ENCODE measurements at regions not wholly inside any gene's neighbourhood (a gene's known extent, or its start where the extent isn't known, plus 50 kb on each side); places are given as distances from the start of the nearest gene placed in this dataset.
A peak's percentile ranks its signal among the peaks of the same experiment; 100 is the strongest.
"Not testable (repeated sequence)": the region's sequence is repeated elsewhere in the genome, so short reads cannot be mapped to it uniquely, and the experiment has no call there.

- H3K27me3 ChIP-seq (replicated peaks; ENCODE audit: control insufficient read depth, insufficient read depth, low read length): no peaks in the 10 kb centered on the region
- H3K9ac ChIP-seq (ENCODE audit: low read length): peak overlapping the region; percentile 21
- peak; percentile 91 for DNase-seq (ENCODE audit: low read depth)
- no peaks in the 10 kb centered on the region for H3K36me3 ChIP-seq (ENCODE audit: control insufficient read depth, insufficient read depth, low read length, severe bottlenecking)
- H3K4me3 ChIP-seq (ENCODE audit: low read length): no peak overlapping the region
- peaks cover 21% of the 10 kb centered on the region for H3K4me1 ChIP-seq (ENCODE audit: control insufficient read depth, insufficient read depth, low read length)
- H3K9me3 ChIP-seq (ENCODE audit: control insufficient read depth, low read length): no peaks in the 10 kb centered on the region
Observed at GRCh38 chr7:20083781-20084180, 133.4 kb downstream of the MACC1 start.

- Histone ChIP-seq H3K4me1 (ENCODE audit: control insufficient read depth, insufficient read depth, low read length) (peaks cover 33% of the 10 kb centered on the region), H3K27me3 (replicated peaks; ENCODE audit: control insufficient read depth, insufficient read depth, low read length) (no peaks in the 10 kb centered on the region), H3K36me3 (ENCODE audit: control insufficient read depth, insufficient read depth, low read length, severe bottlenecking) (no peaks in the 10 kb centered on the region), H3K9ac (ENCODE audit: low read length) (no peak overlapping the region), H3K9me3 (ENCODE audit: control insufficient read depth, low read length) (no peaks in the 10 kb centered on the region), H3K4me3 (ENCODE audit: low read length) (no peak overlapping the region)
- DNase-seq (ENCODE audit: low read depth): no peak
Observed at GRCh38 chr7:20079080-20079479, 138.1 kb downstream of the MACC1 start.

- Histone ChIP-seq H3K9me3 (ENCODE audit: control insufficient read depth, low read length) (no peaks in the 10 kb centered on the region), H3K36me3 (ENCODE audit: control insufficient read depth, insufficient read depth, low read length, severe bottlenecking) (no peaks in the 10 kb centered on the region), H3K4me1 (ENCODE audit: control insufficient read depth, insufficient read depth, low read length) (peaks cover 28% of the 10 kb centered on the region), H3K4me3 (ENCODE audit: low read length) (no peak overlapping the region), H3K27me3 (replicated peaks; ENCODE audit: control insufficient read depth, insufficient read depth, low read length) (no peaks in the 10 kb centered on the region), H3K9ac (ENCODE audit: low read length) (peak overlapping the region; percentile 77)
- DNase-seq (ENCODE audit: low read depth): no peak
Observed at GRCh38 chr7:20076835-20077234, 140.3 kb downstream of the MACC1 start.

GRCh38 chr7:20075992-20076820, 141.0 kb downstream of the MACC1 start:
- H3K27me3 ChIP-seq (replicated peaks; ENCODE audit: control insufficient read depth, insufficient read depth, low read length): no peaks in the 10 kb centered on the region
- peak; percentile 83 for DNase-seq (ENCODE audit: low read depth)
- H3K4me1 ChIP-seq (ENCODE audit: control insufficient read depth, insufficient read depth, low read length): peaks cover 28% of the 10 kb centered on the region
- peak overlapping the region; percentile 77 for H3K9ac ChIP-seq (ENCODE audit: low read length)
- no peaks in the 10 kb centered on the region for H3K9me3 ChIP-seq (ENCODE audit: control insufficient read depth, low read length)
- H3K4me3 ChIP-seq (ENCODE audit: low read length): no peak overlapping the region
- no peaks in the 10 kb centered on the region for H3K36me3 ChIP-seq (ENCODE audit: control insufficient read depth, insufficient read depth, low read length, severe bottlenecking)

- no peak for DNase-seq (ENCODE audit: low read depth)
Observed at GRCh38 chr7:20075440-20075839, 141.7 kb downstream of the MACC1 start.

GRCh38 chr7:20068004-20068403, 149.2 kb downstream of the MACC1 start:
- H3K27me3 ChIP-seq (replicated peaks; ENCODE audit: control insufficient read depth, insufficient read depth, low read length); DNase-seq (ENCODE audit: low read depth); H3K9ac ChIP-seq (ENCODE audit: low read length); H3K36me3 ChIP-seq (ENCODE audit: control insufficient read depth, insufficient read depth, low read length, severe bottlenecking); H3K9me3 ChIP-seq (ENCODE audit: control insufficient read depth, low read length); H3K4me3 ChIP-seq (ENCODE audit: low read length): not testable (repeated sequence)
- H3K4me1 ChIP-seq (ENCODE audit: control insufficient read depth, insufficient read depth, low read length): peaks cover 13% of the 10 kb centered on the region

More at GRCh38 chr7:20075440-20075839, 141.7 kb downstream of the MACC1 start:
- Histone ChIP-seq H3K9ac (ENCODE audit: low read length) (peak overlapping the region; percentile 40), H3K4me3 (ENCODE audit: low read length) (no peak overlapping the region), H3K4me1 (ENCODE audit: control insufficient read depth, insufficient read depth, low read length) (peaks cover 28% of the 10 kb centered on the region), H3K27me3 (replicated peaks; ENCODE audit: control insufficient read depth, insufficient read depth, low read length) (no peaks in the 10 kb centered on the region), H3K9me3 (ENCODE audit: control insufficient read depth, low read length) (no peaks in the 10 kb centered on the region), H3K36me3 (ENCODE audit: control insufficient read depth, insufficient read depth, low read length, severe bottlenecking) (no peaks in the 10 kb centered on the region)

- H3K9ac ChIP-seq (ENCODE audit: low read length): no peak overlapping the region
- DNase-seq (ENCODE audit: low read depth): peak; percentile 38
Observed at GRCh38 chr7:20064974-20065862, 152.0 kb downstream of the MACC1 start.

GRCh38 chr7:20064181-20064970, 152.8 kb downstream of the MACC1 start:
- peaks cover 6% of the 10 kb centered on the region for H3K9me3 ChIP-seq (ENCODE audit: control insufficient read depth, low read length)
- no peaks in the 10 kb centered on the region for H3K36me3 ChIP-seq (ENCODE audit: control insufficient read depth, insufficient read depth, low read length, severe bottlenecking)
- H3K27me3 ChIP-seq (replicated peaks; ENCODE audit: control insufficient read depth, insufficient read depth, low read length): no peaks in the 10 kb centered on the region
- H3K9ac ChIP-seq (ENCODE audit: low read length): no peak overlapping the region
- DNase-seq (ENCODE audit: low read depth): no peak
- no peak overlapping the region for H3K4me3 ChIP-seq (ENCODE audit: low read length)
- peaks cover 13% of the 10 kb centered on the region for H3K4me1 ChIP-seq (ENCODE audit: control insufficient read depth, insufficient read depth, low read length)

More at GRCh38 chr7:20064974-20065862, 152.0 kb downstream of the MACC1 start:
- no peaks in the 10 kb centered on the region for H3K36me3 ChIP-seq (ENCODE audit: control insufficient read depth, insufficient read depth, low read length, severe bottlenecking)
- no peaks in the 10 kb centered on the region for H3K27me3 ChIP-seq (replicated peaks; ENCODE audit: control insufficient read depth, insufficient read depth, low read length)
- H3K4me3 ChIP-seq (ENCODE audit: low read length): peak overlapping the region; percentile 48
- H3K4me1 ChIP-seq (ENCODE audit: control insufficient read depth, insufficient read depth, low read length): peaks cover 13% of the 10 kb centered on the region
- H3K9me3 ChIP-seq (ENCODE audit: control insufficient read depth, low read length): peaks cover 6% of the 10 kb centered on the region

GRCh38 chr7:20063644-20064043, 153.5 kb downstream of the MACC1 start:
- peaks cover 6% of the 10 kb centered on the region for H3K9me3 ChIP-seq (ENCODE audit: control insufficient read depth, low read length)
- DNase-seq (ENCODE audit: low read depth): no peak
- no peak overlapping the region for H3K4me3 ChIP-seq (ENCODE audit: low read length)
- peaks cover 13% of the 10 kb centered on the region for H3K4me1 ChIP-seq (ENCODE audit: control insufficient read depth, insufficient read depth, low read length)
- H3K27me3 ChIP-seq (replicated peaks; ENCODE audit: control insufficient read depth, insufficient read depth, low read length): no peaks in the 10 kb centered on the region
- H3K36me3 ChIP-seq (ENCODE audit: control insufficient read depth, insufficient read depth, low read length, severe bottlenecking): no peaks in the 10 kb centered on the region
- H3K9ac ChIP-seq (ENCODE audit: low read length): no peak overlapping the region

- Histone ChIP-seq H3K4me3 (ENCODE audit: low read length) (peak overlapping the region; percentile 22), H3K36me3 (ENCODE audit: control insufficient read depth, insufficient read depth, low read length, severe bottlenecking) (no peaks in the 10 kb centered on the region)
Observed at GRCh38 chr7:20062932-20063331, 154.3 kb downstream of the MACC1 start.

More at GRCh38 chr7:20062932-20063331, 154.3 kb downstream of the MACC1 start:
- Histone ChIP-seq H3K9me3 (ENCODE audit: control insufficient read depth, low read length) (peaks cover 6% of the 10 kb centered on the region), H3K9ac (ENCODE audit: low read length) (no peak overlapping the region), H3K27me3 (replicated peaks; ENCODE audit: control insufficient read depth, insufficient read depth, low read length) (no peaks in the 10 kb centered on the region), H3K4me1 (ENCODE audit: control insufficient read depth, insufficient read depth, low read length) (peaks cover 13% of the 10 kb centered on the region)
- no peak for DNase-seq (ENCODE audit: low read depth)

All from adipocyte (in vitro differentiated cells).